ENCODE measurements at regions not wholly inside any gene's neighbourhood (a gene's known extent, or its start where the extent isn't known, plus 50 kb on each side); places are given as distances from the start of the nearest gene placed in this dataset.

GRCh38 chr9:129486756-129487657 is 133.9 kb downstream of the C9orf50 start:
- peak; percentile 35 for DNase-seq

GRCh38 chr9:129485145-129485774 is 135.6 kb downstream of the C9orf50 start:
- no peak for DNase-seq

- DNase-seq: no peak
Observed at GRCh38 chr9:129484352-129485000, 136.4 kb downstream of the C9orf50 start.

GRCh38 chr9:129483415-129484351 is 137.2 kb downstream of the C9orf50 start:
- peak; percentile 88 for DNase-seq

- DNase-seq: peak; percentile 96
Observed at GRCh38 chr9:129482521-129483414, 138.1 kb downstream of the C9orf50 start.

- DNase-seq: peak; percentile 56
Observed at GRCh38 chr9:129481810-129482511, 138.9 kb downstream of the C9orf50 start.

- DNase-seq: no peak
Observed at GRCh38 chr9:129481424-129481809, 139.5 kb downstream of the C9orf50 start.

GRCh38 chr9:129480745-129481144 is 140.2 kb downstream of the C9orf50 start:
- DNase-seq: no peak

- DNase-seq: no peak
Observed at GRCh38 chr9:129480227-129480626, 140.7 kb downstream of the C9orf50 start.

- DNase-seq: no peak
Observed at GRCh38 chr9:129479631-129480011, 141.3 kb downstream of the C9orf50 start.

GRCh38 chr9:129478961-129479630 is 141.8 kb downstream of the C9orf50 start:
- peak; percentile 81 for DNase-seq

- no peak for DNase-seq
Observed at GRCh38 chr9:129478461-129478860, 142.4 kb downstream of the C9orf50 start.

- peak; percentile 30 for DNase-seq
Observed at GRCh38 chr9:129476821-129477611, 143.9 kb downstream of the C9orf50 start.

- peak; percentile 37 for DNase-seq
Observed at GRCh38 chr9:129474740-129475404, 146.0 kb downstream of the C9orf50 start.

- no peak for DNase-seq
Observed at GRCh38 chr9:129473523-129474244, 147.2 kb downstream of the C9orf50 start.

- no peak for DNase-seq
Observed at GRCh38 chr9:129472651-129473102, 148.2 kb downstream of the C9orf50 start.

GRCh38 chr9:129471201-129472019 is 149.5 kb downstream of the C9orf50 start:
- peak; percentile 26 for DNase-seq
